ENCODE measurements at regions not wholly inside any gene's neighbourhood (a gene's known extent, or its start where the extent isn't known, plus 50 kb on each side); places are given as distances from the start of the nearest gene placed in this dataset.

DNA sequence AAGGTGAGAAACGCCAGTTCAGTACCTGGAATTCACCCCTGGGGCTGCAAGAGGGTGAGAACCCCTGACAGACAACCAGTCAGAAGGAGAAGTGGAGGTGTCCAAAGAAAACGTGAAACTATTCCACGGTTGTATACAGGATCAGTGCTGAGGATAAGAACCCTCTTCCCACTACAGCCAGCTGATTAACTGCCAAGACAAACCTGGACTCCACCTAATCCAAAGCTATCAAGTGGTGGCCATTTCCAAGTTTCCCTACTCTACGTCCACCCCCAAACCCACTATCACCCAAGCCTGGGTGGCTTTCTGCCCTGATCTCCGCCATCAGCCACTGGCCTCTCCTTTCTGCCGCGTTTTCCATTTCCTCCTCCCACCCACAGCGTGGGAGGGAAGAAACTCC, 312.3 kb upstream of the ID2 start:
- H3K27ac ChIP-seq: no peak overlapping the region
- no peak overlapping the region for H3K4me3 ChIP-seq
- H3K27me3 ChIP-seq (replicated peaks; ENCODE audit: insufficient read depth): no peaks in the 10 kb centered on the region
- no peaks in the 10 kb centered on the region for H3K9me3 ChIP-seq
- TF ChIP-seq, protein P1, sequence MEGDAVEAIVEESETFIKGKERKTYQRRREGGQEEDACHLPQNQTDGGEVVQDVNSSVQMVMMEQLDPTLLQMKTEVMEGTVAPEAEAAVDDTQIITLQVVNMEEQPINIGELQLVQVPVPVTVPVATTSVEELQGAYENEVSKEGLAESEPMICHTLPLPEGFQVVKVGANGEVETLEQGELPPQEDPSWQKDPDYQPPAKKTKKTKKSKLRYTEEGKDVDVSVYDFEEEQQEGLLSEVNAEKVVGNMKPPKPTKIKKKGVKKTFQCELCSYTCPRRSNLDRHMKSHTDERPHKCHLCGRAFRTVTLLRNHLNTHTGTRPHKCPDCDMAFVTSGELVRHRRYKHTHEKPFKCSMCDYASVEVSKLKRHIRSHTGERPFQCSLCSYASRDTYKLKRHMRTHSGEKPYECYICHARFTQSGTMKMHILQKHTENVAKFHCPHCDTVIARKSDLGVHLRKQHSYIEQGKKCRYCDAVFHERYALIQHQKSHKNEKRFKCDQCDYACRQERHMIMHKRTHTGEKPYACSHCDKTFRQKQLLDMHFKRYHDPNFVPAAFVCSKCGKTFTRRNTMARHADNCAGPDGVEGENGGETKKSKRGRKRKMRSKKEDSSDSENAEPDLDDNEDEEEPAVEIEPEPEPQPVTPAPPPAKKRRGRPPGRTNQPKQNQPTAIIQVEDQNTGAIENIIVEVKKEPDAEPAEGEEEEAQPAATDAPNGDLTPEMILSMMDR (IDR thresholded peaks at IDR 0.05): no peak
- DNase-seq (ENCODE audit: low spot score) (no peak), ATAC-seq (ENCODE audit: insufficient number of reproducible peaks, low FRiP score, low read depth) (no peak)
- H3K36me3 ChIP-seq: no peaks in the 10 kb centered on the region
- H3K4me1 ChIP-seq (ENCODE audit: control insufficient read depth in 1 of 2, low read depth in 2 of 2): no peaks in the 10 kb centered on the region

DNA sequence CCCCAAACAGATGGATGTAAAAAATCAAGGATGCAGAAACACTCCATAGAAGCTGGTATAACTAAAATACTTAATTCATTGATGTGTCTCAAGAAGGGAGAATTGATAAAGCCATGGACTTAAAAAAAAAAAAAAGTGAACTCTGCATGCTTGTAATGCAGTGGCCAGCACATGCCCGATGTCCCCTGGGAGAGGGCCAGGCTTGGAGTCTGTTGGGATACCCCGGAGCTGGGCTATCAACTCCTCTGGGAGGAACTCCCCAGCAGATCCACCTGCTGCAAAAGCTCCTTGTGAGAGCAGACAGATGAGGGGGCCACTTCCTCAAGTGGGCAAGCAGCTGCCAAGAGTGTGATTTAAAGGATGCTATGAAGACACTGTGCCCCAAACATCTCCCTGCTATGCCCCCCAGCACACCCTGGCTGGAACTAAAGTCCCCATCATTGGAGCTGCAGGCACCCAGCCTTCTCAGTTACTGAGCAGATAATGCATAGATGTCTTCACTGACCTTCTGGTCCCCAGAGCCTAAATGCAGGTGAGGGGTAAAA, 311.5 kb upstream of the ID2 start:
- H3K27ac ChIP-seq: no peak overlapping the region
- no peaks in the 10 kb centered on the region for H3K27me3 ChIP-seq (replicated peaks; ENCODE audit: insufficient read depth)
- TF ChIP-seq, protein P1 (IDR thresholded peaks at IDR 0.05): no peak
- no peak overlapping the region for H3K4me3 ChIP-seq
- no peaks in the 10 kb centered on the region for H3K4me1 ChIP-seq (ENCODE audit: control insufficient read depth in 1 of 2, low read depth in 2 of 2)
- H3K9me3 ChIP-seq: no peaks in the 10 kb centered on the region
- no peak for ATAC-seq (ENCODE audit: insufficient number of reproducible peaks, low FRiP score, low read depth)
- H3K36me3 ChIP-seq: no peaks in the 10 kb centered on the region
- no peak for DNase-seq (ENCODE audit: low spot score)

DNA sequence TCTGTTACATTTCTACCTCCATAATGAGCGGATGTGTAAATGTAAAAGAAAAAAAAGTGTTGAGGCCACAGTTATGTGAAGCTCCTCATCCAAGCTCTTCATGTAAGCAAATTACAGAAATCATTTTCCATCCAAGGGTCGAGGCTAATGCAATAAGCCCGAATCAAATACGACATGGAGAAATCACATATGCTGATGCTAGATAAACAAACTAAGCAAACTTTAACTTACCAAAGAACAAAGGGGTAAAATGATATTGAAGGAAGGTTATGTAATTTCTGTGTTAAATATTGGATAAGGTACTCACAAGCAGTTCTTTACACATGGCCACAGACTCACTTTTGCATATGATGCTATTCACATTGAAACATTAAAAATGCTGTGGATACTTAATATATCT, 310.2 kb upstream of the ID2 start:
- Histone ChIP-seq H3K36me3 (no peaks in the 10 kb centered on the region), H3K9me3 (no peaks in the 10 kb centered on the region), H3K4me3 (no peak overlapping the region), H3K4me1 (ENCODE audit: control insufficient read depth in 1 of 2, low read depth in 2 of 2) (no peaks in the 10 kb centered on the region), H3K27me3 (replicated peaks; ENCODE audit: insufficient read depth) (no peaks in the 10 kb centered on the region), H3K27ac (no peak overlapping the region)
- ATAC-seq (ENCODE audit: insufficient number of reproducible peaks, low FRiP score, low read depth) (no peak), DNase-seq (ENCODE audit: low spot score) (no peak)
- TF ChIP-seq, protein P1 (IDR thresholded peaks at IDR 0.05): no peak

DNA sequence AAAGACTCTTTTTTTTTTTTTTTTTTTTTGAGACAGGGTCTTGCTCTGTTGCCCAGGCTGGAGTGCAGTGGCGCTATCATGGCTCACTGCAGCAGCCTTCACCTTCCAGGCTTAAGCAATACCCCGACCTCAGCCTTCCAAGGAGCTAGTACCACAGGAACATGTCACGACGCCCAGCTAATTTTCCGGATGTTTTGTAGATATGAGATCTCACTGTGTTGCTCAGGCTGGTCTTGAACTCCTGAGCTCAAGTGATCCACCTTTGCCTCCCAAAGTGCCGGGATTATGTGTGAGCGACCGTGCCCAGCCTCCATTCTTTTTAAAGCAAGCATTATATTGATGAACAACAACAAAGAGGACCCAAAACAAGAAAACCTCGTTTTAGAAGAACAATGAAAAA, 307.1 kb upstream of the ID2 start:
- DNase-seq (ENCODE audit: low spot score) (no peak), ATAC-seq (ENCODE audit: insufficient number of reproducible peaks, low FRiP score, low read depth) (no peak)
- TF ChIP-seq, protein P1 (IDR thresholded peaks at IDR 0.05): no peak
- no peaks in the 10 kb centered on the region for H3K9me3 ChIP-seq
- no peaks in the 10 kb centered on the region for H3K4me1 ChIP-seq (ENCODE audit: control insufficient read depth in 1 of 2, low read depth in 2 of 2)
- H3K4me3 ChIP-seq: no peak overlapping the region
- H3K36me3 ChIP-seq: no peaks in the 10 kb centered on the region
- no peaks in the 10 kb centered on the region for H3K27me3 ChIP-seq (replicated peaks; ENCODE audit: insufficient read depth)
- no peak overlapping the region for H3K27ac ChIP-seq

DNA sequence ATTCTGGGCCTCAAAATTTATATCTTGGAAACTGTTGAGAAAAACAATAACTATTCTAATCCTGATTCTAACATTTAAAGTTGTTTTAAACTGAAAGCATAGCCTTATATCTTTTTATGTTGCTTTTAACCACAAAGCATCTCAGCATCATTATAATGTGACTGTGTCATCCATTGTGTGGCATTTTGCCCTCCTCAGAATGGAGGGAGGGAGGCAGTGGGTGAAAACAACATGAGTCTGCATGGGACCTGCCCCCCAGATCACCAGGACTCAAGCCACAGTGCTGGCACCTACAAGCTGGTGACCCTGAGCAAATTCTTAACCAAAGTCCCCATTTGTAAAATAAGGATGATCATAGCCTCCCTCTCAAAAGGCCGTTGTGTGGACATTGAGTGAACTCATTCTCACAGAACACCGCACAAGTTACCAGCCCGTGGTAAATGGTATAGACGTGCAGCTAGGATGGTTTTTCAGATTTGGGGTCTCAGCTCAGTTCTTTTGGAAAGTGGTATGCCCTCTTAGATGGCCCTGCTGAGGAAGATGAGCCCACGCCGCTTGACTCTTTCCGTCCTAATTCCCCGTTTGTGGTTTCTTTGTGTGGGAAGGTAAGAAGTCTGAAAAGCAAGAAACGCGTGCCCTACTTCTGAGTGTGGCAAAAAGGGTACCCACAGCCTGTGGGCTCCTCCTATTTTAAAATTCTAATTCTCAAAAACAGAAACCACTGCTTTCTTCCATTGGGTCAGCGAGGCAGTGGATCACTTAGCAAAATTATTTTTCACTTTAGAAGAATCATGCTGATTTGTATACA, 305.0 kb upstream of the ID2 start:
- no peaks in the 10 kb centered on the region for H3K4me1 ChIP-seq (ENCODE audit: control insufficient read depth in 1 of 2, low read depth in 2 of 2)
- no peak overlapping the region for H3K4me3 ChIP-seq
- H3K36me3 ChIP-seq: no peaks in the 10 kb centered on the region
- no peak overlapping the region for H3K27ac ChIP-seq
- DNase-seq (ENCODE audit: low spot score) (no peak), ATAC-seq (ENCODE audit: insufficient number of reproducible peaks, low FRiP score, low read depth) (no peak)
- H3K27me3 ChIP-seq (replicated peaks; ENCODE audit: insufficient read depth): no peaks in the 10 kb centered on the region
- H3K9me3 ChIP-seq: no peaks in the 10 kb centered on the region
- TF ChIP-seq, protein P1 (IDR thresholded peaks at IDR 0.05): no peak

Measured in thoracic aorta (tissue), 2 donors.